ENCODE measurements at regions not wholly inside any gene's neighbourhood (a gene's known extent, or its start where the extent isn't known, plus 50 kb on each side); places are given as distances from the start of the nearest gene placed in this dataset.

GRCh38 chr7:156096771-156097538 is 284.7 kb upstream of the SHH start:
- WGBS (ENCODE audit: low lambda C conversion rate), result 33% methylated on average over 11 of the region's 20 CpGs
- no TSS peak for BruUV-seq (replicated peaks)
- Histone ChIP-seq H3K4me1 (ENCODE audit: insufficient read depth, low read length) (no peaks in the 10 kb centered on the region), H3K9ac (ENCODE audit: insufficient read depth, low read depth, low read length) (no peak overlapping the region), H3K27ac (ENCODE audit: extremely low read length, insufficient read depth, low read length) (no peak overlapping the region), H3K27me3 (ENCODE audit: control insufficient read depth in 1 of 2, insufficient read depth in 2 of 2, low read length in 2 of 2) (peaks cover 4 to 58% of the 10 kb centered on the region in 2 experiments; a peak in 3 of 5 replicates), H4K20me1 (ENCODE audit: insufficient read depth, low read length) (no peaks in the 10 kb centered on the region), H3K4me2 (ENCODE audit: low read depth, low read length) (no peak overlapping the region), H3K36me3 (replicated peaks in 1 of 2; ENCODE audit: control insufficient read depth in 1 of 2, insufficient read depth in 2 of 2, low read length in 2 of 2) (no peaks in the 10 kb centered on the region), H2AFZ (ENCODE audit: low read length) (no peak overlapping the region), H3K4me3 (replicated peaks in 1 of 3; ENCODE audit: insufficient read depth in 1 of 3, low read depth in 2 of 3, low read length in 3 of 3) (no peak overlapping the region), H3K9me3 (ENCODE audit: low read length) (no peaks in the 10 kb centered on the region), H3K79me2 (ENCODE audit: insufficient read depth, low read length) (no peaks in the 10 kb centered on the region)
- DNase-seq (ENCODE audit: low spot score) (no peak), FAIRE-seq (no peak), ATAC-seq (no peak)
- CTCF ChIA-PET (ENCODE audit: low intra/inter-chr PET ratio, low total read pairs), result no interaction called here
- intact Hi-C loops (cut with micrococcal nuclease; ENCODE audit: unreplicated experiment), result no loop called here
- POLR2A ChIA-PET, result no interaction called here
- TF ChIP-seq ZNF563 (CRISPR knock-in tag; IDR thresholded peaks at IDR 0.05) (no peak), TEAD3 (CRISPR knock-in tag; optimal IDR thresholded peaks at IDR 0.05; ENCODE audit: borderline replicate concordance) (no peak), ZMAT3 (CRISPR knock-in tag; conservative IDR thresholded peaks at IDR 0.05) (no peak), ZNF605 (CRISPR knock-in tag; IDR thresholded peaks at IDR 0.05) (no peak), HNRNPH1 (optimal IDR thresholded peaks at IDR 0.05; ENCODE audit: low read depth, low read length) (no peak), BCL3 (CRISPR knock-in tag; IDR thresholded peaks at IDR 0.05) (no peak), MAX (IDR thresholded peaks at IDR 0.05) (no peak), ZNF558 (CRISPR knock-in tag; IDR thresholded peaks at IDR 0.05; ENCODE audit: borderline replicate concordance) (no peak), PRPF4 (IDR thresholded peaks at IDR 0.05; ENCODE audit: low read depth, low read length, poor library complexity, severe bottlenecking) (no peak), THAP8 (CRISPR knock-in tag; IDR thresholded peaks at IDR 0.05; ENCODE audit: borderline replicate concordance) (no peak), BORCS8-MEF2B (CRISPR knock-in tag; IDR thresholded peaks at IDR 0.05) (no peak), ZBTB34 (CRISPR knock-in tag; IDR thresholded peaks at IDR 0.05) (no peak), MAFG (CRISPR knock-in tag; IDR thresholded peaks at IDR 0.05) (no peak), MXD4 (CRISPR knock-in tag; IDR thresholded peaks at IDR 0.05) (no peak), PBX2 (CRISPR knock-in tag; IDR thresholded peaks at IDR 0.05) (no peak), SNRNP70 (IDR thresholded peaks at IDR 0.05; ENCODE audit: low read depth, low read length) (no peak), ZNF883 (CRISPR knock-in tag; IDR thresholded peaks at IDR 0.05; ENCODE audit: not compliant biosample characterization) (no peak), CC2D1A (CRISPR knock-in tag; IDR thresholded peaks at IDR 0.05) (no peak)
- in situ Hi-C loops (cut with HindIII; ENCODE audit: extremely low pct_ligation_motif_present, low pct_unique_long_range_greater_than_20kb), result no loop called here

All from HepG2 (cell line).